Retina (tissue), 1 donor: ENCODE measurements at regions not wholly inside any gene's neighbourhood (a gene's known extent, or its start where the extent isn't known, plus 50 kb on each side); places are given as distances from the start of the nearest gene placed in this dataset.

Experiments used
- DNase-seq: peaks from one replicate; pipeline ENCODE4 v3.0.0-alpha.2; 2016

DNA sequence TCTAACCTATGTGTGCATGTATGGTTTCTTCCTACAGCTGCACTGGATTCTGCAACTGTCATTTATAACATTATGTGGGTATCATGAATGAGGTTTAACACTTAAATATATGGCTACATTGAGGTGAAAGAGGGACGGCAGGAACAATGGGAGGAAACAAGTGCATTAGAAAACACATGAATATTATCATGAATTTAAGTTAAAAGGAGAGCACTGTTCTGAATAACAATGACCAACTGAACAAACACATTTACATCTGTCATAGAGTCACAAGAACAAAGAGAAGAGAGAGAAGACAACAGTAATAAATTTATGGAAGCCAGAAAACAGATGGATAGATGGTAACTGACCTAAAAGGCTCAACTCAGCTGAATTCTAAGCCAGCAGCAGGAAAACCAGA lies 527.1 kb upstream of the DIPK2B start:
- no peak for DNase-seq

DNA sequence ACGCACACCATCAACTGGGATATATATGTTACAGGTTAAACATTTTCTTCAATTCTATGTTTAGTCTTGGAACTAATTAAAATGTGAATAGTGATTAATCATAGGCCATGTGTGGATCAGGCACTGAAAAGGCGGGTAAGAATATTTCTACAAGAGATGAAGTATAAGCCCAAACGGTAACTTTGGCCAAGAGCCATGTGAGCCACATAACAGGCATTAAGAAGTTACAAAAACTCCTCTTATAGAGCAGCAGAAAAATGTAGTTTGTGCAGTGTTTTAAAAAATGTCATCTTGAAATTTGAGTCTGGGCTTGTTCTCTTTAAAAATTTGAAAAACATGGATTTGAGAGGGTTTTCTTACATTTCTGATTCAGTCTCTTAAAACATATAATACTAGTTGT lies 521.8 kb upstream of the DIPK2B start:
- DNase-seq = no peak

DNA sequence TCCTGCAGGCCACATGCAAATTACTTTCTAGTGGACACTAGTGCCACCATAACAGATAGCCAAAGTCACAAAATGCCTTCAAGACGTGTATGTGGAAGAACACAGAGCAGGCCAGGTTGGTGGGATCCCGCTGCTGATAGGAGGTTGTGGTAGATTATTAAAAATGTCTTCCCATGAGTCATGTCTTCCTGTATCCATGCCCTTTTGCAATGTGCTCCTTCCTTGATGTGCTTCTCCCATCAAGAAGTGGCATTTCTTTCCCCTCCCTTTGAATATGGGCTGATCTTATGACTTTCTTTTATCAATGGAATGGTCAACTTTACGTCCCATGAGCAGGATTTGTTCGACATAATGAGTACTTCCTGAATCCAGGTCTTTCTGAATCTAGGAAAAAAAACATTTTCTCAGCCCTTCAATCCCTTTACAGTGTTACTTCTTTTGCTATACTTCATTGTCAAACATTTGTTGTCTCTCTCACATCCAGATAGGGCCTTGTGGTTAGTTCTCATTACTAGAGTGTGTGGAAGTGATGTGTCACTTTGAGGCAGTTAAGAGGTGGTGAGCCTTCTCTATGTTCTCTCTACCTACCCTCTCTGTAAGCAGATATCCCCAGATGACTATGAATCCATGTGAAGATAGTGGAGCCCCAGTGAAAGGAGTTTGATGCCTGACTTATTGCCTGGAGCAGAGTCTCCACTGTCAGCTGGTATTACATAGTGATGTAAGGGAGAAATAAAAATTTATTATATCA lies 519.2 kb upstream of the DIPK2B start:
- no peak for DNase-seq

DNA sequence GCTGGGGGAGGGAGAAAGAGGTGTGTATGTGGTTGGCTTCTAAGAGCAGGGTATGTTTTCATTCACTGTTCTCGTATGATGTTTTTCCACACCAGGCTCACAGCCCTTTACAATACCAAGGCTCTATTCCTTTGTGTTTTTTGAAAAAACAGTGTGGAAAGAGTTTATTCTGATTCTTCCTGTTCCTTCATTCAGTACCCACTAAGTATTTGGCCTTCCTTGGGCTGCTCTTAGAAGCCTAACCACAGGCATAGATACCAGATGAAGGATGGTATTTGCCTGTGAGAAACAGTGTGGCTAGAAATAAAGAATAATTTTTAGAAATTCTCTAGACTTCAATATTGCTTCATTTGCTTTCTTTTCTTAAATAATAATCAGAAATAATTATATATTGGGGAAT lies 518.0 kb upstream of the DIPK2B start:
- DNase-seq = no peak

DNA sequence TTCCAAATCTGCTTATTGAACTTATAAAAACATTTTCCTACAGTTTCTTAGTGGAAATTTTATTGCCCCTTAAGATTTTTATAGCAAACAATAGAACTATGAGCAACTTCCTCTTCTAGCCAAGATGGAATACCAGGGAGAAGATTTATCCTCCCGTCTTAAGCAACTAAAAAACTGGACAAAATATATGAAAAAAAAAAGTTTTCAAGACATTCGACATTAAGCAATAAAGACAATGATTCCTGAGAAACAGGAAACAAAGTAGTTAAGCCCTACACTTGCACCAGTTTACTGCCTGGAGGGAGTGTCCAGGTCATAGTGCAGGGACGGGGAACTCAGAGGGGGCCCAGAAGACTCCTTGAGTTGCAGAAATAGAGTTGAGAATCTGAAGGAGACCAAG lies 516.1 kb upstream of the DIPK2B start:
- DNase-seq = no peak

DNA sequence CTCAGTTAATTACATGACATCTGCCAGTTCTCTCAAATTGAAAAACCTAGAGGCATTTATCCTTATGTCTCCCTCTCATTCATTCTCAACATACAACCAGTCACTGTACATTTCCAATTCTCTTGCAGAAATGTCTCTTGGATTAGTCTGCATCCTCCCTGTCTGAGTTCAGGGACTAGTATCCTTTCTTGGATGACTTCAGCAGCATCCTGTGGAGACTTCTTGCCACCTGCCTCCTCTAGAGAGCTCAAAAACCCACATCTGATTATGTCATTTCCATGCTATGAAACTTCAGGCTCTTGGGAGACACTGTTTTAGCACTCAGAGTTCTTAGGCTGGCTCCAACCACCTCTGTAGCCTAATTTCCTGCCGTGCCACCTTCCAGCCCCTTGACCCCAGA lies 515.1 kb upstream of the DIPK2B start:
- no peak for DNase-seq

DNA sequence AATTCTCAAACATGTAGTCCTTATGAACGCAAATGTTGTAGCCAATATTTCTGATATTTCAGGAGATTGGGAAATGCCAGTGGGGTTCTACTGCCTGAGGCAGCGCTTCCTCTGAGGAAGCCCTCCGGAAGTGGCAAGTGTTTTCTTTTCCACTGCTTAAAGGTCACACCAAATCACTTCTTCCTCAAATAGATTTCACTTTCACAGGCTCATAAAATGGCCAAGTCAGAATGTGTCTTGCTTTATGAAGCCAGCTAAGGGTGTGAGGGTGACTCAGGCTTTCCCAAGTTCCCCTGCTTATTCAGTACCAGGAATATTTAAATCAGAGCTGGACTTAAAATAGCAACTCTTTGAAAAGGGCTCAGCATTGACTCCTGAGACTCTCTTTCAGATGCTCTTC lies 514.2 kb upstream of the DIPK2B start:
- DNase-seq = no peak

DNA sequence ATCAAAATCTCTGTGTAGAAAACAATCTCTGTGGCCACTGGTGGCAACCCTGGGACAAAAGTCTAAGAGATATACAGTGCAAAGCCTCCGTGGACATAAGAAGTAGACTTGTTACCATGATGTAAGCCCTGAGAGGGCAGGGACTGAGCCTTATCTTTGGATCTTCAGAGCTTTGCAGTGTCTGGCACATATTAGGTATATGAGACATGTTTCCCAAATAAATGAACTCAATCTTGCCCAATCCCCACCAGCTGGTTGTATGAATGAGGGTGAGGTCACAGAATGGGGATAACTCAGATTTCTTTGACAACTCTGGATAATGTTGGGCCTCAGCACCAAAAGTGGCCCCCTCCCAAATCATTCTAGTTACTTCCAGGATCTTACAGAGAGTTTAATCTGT lies 511.4 kb upstream of the DIPK2B start:
- DNase-seq = no peak

DNA sequence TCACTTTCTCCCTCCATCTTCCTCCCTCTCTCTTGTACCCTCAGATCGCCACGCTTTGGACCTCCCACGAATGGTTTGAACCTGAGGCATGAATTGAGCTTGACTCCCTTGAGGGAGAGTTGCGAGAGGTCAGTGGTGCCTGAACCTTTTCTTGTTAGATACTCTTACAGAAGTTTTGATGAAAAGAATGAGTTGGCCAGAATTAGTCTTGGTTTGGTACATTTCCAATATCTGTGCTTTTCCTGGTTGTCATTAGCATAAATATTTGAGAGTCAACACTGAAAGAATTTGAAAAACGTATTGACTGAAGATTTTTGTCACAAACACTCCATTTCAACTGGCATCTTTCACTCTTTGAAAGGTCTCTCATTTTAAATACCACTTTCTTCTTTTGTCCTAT lies 510.6 kb upstream of the DIPK2B start:
- no peak for DNase-seq

DNA sequence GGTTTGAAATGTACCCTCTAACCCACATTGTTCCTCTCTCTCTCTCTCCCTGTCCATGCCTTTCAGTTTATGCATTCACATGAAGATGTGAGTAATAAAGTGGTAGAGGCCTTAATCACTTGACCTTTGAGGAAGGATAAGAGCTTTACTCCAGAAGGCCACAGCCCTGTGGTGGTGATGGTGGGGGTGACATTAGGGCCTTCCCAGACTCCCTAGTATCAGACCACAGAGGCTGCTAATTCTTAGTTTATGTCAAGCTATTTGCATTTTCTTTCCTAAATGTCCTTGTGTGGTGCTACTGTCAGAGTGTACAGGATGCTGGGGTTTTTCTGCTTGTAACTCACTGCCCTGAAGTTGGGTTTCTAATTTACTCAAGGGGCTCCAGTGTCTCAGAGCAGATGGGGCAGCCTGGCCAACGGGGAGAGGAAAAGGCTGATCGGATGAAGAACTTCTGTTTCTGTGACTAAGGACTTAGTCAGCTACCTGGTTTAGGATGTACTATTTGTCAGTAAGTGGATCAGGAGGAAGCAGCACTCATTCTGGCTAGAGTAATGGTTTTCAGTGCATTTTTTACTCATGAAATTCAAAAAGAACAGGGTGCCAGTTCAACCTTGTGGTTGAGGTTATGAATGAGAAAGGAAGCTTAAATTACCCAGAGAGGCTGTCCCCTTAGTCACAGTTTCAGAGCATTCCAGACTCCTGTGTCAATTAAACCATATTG lies 509.6 kb upstream of the DIPK2B start:
- DNase-seq = no peak

DNA sequence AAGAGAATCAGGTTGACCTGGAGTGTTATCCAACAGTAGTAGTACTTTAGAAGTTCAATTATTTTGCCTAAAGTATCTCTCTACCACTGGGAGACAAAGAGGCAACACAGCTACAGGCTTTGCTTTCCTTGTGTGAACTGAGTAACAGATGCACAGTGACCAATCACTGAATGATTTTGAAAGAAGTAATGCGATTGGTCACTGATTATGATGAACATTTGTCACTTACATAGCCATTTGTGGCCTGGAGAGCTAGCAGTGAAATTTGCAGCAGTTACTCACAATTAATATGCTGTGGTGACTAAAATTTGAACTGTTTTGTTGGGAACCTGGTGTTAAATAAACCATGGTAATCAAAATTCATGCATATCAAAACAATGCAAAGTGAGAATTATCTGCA lies 508.7 kb upstream of the DIPK2B start:
- DNase-seq = no peak

DNA sequence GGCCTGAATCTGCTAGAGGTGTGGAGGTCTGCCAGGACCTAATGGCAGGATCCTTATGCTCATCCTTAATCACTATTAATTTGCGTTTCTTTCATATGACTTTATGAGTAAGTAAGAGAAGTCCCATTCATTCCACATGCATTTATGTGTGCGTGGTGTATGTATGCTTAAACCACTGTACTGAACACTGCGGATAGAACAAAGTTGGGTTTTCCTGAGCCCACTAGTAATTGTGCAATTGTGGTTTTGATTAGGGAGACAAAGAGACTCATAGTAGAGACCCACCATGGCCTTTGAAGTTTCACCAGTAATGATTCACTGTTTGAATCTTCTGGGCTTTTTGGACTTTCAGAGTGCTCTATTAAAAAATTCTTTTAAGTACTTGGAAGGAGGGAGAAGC lies 498.5 kb upstream of the DIPK2B start:
- no peak for DNase-seq

DNA sequence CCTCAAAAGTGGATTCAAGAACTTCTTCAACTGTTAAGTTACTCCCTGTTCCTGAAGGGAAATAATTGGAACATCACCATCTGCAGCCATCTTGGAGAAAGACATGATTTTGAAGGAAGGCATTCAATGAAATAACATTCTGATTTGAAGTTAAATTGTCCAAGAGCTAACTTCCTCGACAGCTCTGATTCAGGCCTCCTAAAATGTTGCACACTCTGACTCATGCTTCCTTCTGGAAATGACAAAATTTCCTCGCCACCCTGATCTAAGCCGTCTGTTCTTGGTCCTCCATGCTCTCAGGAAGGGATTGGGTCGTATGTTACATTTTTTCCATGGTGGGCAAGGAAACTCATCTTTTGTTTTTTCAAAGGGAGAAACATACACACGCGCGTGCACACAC lies 496.9 kb upstream of the DIPK2B start:
- DNase-seq = no peak

DNA sequence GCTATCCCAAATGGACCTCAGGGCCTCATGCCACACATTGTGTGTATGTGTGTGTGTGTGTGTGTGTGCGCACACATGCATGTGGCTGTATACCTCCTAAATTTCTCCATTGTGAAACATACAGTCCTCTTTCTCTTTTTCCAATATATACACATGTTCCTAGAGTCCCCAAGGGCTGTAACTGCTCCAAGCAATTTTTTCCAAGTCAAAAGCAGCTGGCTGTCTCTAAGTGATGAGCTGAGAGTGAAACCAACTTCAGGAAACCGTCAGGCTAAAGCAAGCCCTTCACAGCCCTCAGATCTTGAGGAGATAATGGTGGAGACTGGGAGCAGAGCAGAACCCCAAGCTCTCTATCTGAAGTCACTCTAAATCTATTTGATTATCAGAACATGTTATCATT lies 496.1 kb upstream of the DIPK2B start:
- DNase-seq = no peak

DNA sequence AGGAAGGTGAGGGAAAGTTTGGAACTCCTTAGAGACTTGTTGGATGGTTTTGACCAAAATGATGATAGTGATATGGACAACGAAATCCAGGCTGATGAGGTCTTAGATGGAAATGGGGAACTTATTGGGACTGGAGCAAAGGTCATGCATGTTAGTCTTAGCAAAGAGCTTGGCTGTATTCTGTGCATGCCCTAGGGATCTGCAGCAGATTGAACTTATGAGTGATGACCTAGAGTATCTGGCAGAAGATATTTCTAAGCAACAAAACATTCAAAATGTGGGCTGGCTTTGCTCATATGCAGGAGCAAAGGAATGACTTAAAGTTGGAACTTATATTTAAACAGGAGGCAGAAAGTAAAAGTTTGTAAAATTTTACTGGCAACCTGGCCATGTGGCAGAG lies 489.3 kb upstream of the DIPK2B start:
- no peak for DNase-seq

DNA sequence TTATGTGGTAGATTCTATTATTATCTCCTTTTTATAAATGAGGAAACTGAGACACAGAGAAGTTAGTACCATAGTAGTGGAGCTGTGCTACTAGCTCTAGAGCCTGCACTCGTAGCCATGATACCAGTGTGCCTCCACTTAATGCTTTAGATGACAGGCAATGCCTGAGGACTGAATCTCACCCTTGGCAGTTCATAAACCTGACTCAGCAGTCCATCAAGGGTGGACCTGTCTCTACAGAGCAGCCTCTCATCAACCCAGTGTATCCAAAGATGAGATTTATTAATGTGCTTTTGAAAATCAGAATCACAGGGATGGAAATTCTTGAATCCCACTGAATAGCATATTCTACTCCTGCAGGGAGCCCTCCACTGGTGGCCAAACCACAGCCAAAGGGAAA lies 483.2 kb upstream of the DIPK2B start:
- no peak for DNase-seq

DNA sequence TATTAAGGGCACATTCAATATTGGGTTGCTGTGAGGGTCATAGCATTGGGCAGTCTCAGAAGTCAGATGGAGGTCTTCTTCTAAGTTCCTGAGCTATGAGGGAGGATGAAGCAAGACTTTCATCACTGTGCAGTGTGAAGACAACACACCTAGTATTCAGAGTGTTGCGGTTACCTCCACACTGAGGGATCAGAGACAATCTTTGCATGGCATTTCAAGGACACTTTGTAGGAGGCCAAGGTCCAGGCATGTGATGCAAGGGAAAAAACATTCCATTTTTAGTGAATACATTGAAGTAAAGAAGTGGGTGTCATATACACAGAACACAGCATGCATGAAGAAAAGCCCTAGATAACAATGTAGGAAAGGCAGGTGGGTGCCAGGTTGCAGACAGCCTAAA lies 481.2 kb upstream of the DIPK2B start:
- no peak for DNase-seq

DNA sequence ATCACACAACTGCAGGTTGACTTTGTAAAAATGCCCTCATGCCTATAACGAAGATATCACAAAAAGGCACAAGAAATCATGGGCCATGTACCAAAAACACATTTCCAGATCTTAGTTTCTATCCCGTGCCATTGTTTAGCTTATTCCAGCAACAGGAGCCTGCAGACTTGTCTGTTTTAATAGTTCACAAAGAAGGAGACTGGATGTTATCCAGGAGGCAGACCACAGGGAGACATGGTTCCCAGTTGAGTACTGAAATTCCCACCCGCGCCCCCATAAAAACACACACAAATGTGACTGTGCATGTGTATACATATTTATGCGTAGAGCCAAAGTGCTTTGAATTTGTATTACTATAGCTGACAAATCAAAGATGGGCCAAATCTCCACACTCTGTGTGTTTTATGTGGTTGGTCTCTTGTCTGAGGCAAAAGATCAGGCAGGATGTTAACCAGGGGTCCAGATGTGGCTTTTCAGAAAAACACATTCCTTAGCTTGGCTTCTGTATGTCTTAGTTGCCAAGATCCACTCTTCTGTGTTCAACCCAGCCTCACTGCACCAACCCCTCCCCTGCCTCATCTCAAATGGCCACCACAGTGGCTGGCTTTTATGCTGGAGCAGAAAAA lies 469.2 kb upstream of the DIPK2B start:
- no peak for DNase-seq

DNA sequence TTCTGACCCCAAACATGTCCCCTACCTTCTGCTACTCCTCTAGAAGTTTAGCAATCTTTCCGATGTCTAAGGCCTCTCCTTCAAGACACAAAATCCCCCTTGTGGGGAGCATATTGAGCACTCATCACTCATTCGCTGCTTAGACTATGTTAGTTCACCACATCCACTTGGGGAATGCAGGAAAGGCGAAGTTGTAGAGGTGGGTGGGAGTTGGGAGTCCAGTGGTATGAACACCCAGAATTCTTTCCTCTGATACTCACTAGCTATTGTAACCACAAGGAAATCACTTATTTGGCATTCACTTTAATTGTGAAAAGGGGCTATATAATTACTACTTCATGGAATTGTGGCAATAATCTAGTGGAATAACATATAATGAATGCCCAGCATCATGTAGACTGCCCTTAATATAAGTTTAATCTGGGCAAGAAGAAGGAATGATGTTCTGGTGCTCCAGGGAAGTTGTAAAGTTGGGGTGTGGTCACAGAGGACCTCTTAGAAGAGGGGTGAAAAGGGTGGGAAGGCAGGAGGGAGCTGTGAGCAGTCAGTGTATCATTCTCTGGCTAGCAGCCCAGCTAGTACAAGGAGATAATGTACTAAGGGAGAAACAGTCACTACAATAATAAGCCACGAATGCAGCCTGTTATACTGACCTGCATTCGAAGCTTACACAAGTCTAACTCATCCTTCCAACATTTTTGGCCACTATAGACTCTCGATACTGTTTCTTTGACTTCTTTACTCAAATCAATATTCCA lies 468.2 kb upstream of the DIPK2B start:
- DNase-seq = no peak

DNA sequence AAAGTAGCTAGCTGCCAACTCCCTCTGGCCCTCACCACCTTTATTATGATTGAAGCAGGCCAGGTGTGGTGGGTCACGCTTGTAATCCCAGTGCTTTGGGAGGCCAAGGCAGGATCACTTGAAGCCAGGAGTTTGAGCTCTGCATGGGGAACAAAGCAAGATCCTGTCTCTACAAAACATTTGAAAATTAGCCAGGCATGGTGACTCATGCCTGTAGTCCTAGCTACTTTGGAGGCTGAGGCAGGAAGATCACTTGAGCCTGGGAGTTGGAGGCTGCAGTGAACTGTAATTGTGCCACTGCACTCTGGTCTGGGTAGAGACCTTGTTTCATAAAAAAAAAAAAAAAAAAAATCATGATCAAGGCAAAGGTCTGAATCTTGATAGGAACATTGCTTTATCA lies 467.0 kb upstream of the DIPK2B start:
- DNase-seq = no peak

DNA sequence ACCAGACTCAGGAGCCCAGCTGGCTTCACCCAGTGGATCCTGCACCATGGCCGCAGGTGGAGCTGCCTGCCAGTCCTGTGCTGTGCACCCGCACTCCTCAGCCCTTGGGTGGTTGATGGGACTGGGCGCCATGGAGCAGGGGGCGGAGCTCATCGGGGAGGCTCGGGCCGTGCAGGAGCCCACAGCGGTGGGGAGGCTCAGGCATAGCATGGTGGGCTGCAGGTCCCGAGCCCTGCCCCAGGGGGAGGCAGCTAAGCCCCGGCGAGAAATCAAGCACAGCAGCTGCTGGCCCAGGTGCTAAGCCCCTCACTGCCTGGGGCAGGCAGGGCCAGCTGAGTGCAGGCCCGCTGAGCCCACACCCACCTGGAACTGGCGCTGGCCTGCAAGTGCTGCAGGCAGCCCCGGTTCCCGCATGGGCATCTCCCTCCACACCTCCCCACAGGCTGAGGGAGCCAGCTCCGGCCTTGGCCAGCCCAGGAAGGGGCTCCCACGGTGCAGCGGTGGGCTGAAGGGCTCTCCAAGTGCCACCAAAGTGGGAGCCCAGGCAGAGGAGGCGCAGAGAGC lies 464.1 kb upstream of the DIPK2B start:
- no peak for DNase-seq

DNA sequence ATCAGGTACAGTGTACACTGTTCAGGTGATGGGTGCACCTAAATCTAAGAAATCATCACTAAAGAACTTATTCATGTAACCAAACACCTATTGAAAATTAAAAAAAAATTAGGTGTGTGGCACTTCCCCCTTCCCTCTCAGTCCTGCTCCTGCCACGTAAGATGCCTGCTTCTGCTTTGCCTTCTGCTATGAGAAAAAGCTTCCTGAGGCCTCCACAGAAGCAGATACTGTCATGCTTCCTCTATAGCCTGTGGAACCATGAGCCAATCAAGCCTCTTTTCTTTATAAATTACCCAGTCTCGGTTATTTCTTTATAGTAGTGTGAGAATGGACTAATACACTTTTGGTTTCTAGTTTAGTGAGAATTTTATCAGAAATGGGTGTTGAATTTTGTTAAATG lies 459.8 kb upstream of the DIPK2B start:
- no peak for DNase-seq

DNA sequence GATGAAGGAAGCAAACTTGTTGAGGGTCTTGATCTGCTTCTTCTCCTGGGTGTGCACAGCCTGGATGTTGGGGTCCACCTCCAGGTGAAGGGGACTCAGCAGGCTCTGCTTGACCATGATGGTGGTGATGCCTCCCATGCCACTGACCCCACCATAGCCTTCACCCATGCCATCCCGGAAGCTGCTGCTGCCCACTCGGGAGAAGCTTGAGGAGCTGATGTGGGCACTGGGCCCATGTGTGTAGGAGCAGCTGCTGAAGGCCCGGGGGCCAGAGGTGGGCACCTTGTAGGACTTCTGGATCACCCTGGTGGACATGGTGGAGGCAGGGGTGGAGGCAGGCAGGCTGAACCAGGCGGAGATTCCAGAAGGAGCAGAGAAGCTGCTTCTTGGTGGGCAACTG lies 432.7 kb upstream of the DIPK2B start:
- DNase-seq = no peak
